Fibroblast of skin of left quadriceps (primary cell): ENCODE measurements at regions not wholly inside any gene's neighbourhood (a gene's known extent, or its start where the extent isn't known, plus 50 kb on each side); places are given as distances from the start of the nearest gene placed in this dataset.

ENCODE experiments used
- DNase-seq, 2 experiments: peaks; one replicate each; pipeline ENCODE4 v3.0.0-alpha.2; 2013; ENCODE audit warnings: low read depth in 2 of 2

- DNase-seq: no peak
Measured at GRCh38 chr20:6956056-6956455, 188.6 kb downstream of the BMP2 start.

- DNase-seq: no peak
Measured at GRCh38 chr20:6956574-6956973, 189.1 kb downstream of the BMP2 start.

- no peak for DNase-seq
Measured at GRCh38 chr20:6959900-6960312, 192.4 kb downstream of the BMP2 start.

- DNase-seq: no peak
Measured at GRCh38 chr20:6966721-6967120, 199.2 kb downstream of the BMP2 start.

- no peak for DNase-seq
Measured at GRCh38 chr20:6974838-6975237, 207.4 kb downstream of the BMP2 start.

- DNase-seq: no peak
Measured at GRCh38 chr20:6975311-6975710, 207.8 kb downstream of the BMP2 start.

- no peak for DNase-seq
Measured at GRCh38 chr20:6976106-6976900, 208.8 kb downstream of the BMP2 start.

- DNase-seq: no peak
Measured at GRCh38 chr20:6979621-6980020, 212.1 kb downstream of the BMP2 start.

GRCh38 chr20:6993011-6993410 lies 225.5 kb downstream of the BMP2 start:
- DNase-seq: no peak

GRCh38 chr20:6993511-6993910 lies 226.0 kb downstream of the BMP2 start:
- no peak for DNase-seq

GRCh38 chr20:6994452-6994851 lies 227.0 kb downstream of the BMP2 start:
- DNase-seq: peak; percentile 15 to 17

- no peak for DNase-seq
Measured at GRCh38 chr20:6998909-6999308, 231.4 kb downstream of the BMP2 start.

GRCh38 chr20:6999381-6999780 lies 231.9 kb downstream of the BMP2 start:
- DNase-seq: no peak

- DNase-seq: no peak
Measured at GRCh38 chr20:7003598-7003997, 236.1 kb downstream of the BMP2 start.

- DNase-seq: no peak
Measured at GRCh38 chr20:7004801-7005200, 237.3 kb downstream of the BMP2 start.

- DNase-seq: no peak
Measured at GRCh38 chr20:7010527-7010926, 243.0 kb downstream of the BMP2 start.

GRCh38 chr20:7015257-7015656 lies 247.8 kb downstream of the BMP2 start:
- DNase-seq: no peak

GRCh38 chr20:7022597-7022996 lies 255.1 kb downstream of the BMP2 start:
- DNase-seq: no peak

- no peak for DNase-seq
Measured at GRCh38 chr20:7025635-7026034, 258.1 kb downstream of the BMP2 start.

- no peak for DNase-seq
Measured at GRCh38 chr20:7029019-7029418, 261.5 kb downstream of the BMP2 start.

GRCh38 chr20:7031222-7031621 lies 263.7 kb downstream of the BMP2 start:
- DNase-seq: no peak

- peak; percentile 10 to 22 for DNase-seq
Measured at GRCh38 chr20:7038029-7038428, 270.5 kb downstream of the BMP2 start.

- no peak for DNase-seq
Measured at GRCh38 chr20:7057611-7058010, 290.1 kb downstream of the BMP2 start.

- no peak for DNase-seq
Measured at GRCh38 chr20:7078804-7079203, 311.3 kb downstream of the BMP2 start.
